Superior temporal gyrus (tissue), 1 donor: ENCODE measurements at regions not wholly inside any gene's neighbourhood (a gene's known extent, or its start where the extent isn't known, plus 50 kb on each side); places are given as distances from the start of the nearest gene placed in this dataset.
"Not testable (repeated sequence)": the region's sequence is repeated elsewhere in the genome, so short reads cannot be mapped to it uniquely, and the experiment has no call there.

ENCODE experiments used
- DNase-seq: peaks from one replicate; pipeline ENCODE4 v3.0.0-alpha.2; 2016; ENCODE audit errors: extremely low spot score

GRCh38 chr17:70370816-70371215 is 201.5 kb downstream of the KCNJ2 start:
- no peak for DNase-seq

GRCh38 chr17:70373369-70373768 is 204.0 kb downstream of the KCNJ2 start:
- DNase-seq, result no peak

DNA sequence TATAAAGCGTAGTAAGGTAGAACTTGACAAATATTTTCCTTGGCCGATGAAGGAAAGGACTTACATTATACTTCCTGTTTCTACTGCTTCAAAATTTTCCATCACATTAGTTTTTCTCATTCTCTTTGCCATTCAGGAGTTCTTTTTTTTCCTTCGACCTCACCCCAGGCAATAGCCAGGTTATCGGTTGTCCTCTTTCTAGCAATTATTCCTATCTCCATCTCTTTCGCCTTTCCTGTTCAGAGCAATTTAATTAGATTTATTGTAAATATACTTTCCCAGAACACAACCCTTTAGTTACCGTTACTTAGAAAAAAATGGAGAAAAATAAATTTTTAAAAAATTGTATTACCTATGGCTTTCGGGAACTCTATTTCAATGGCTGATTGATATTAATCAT is 205.2 kb downstream of the KCNJ2 start:
- DNase-seq, result no peak

GRCh38 chr17:70375406-70375805 is 206.1 kb downstream of the KCNJ2 start:
- DNase-seq, result no peak

DNA sequence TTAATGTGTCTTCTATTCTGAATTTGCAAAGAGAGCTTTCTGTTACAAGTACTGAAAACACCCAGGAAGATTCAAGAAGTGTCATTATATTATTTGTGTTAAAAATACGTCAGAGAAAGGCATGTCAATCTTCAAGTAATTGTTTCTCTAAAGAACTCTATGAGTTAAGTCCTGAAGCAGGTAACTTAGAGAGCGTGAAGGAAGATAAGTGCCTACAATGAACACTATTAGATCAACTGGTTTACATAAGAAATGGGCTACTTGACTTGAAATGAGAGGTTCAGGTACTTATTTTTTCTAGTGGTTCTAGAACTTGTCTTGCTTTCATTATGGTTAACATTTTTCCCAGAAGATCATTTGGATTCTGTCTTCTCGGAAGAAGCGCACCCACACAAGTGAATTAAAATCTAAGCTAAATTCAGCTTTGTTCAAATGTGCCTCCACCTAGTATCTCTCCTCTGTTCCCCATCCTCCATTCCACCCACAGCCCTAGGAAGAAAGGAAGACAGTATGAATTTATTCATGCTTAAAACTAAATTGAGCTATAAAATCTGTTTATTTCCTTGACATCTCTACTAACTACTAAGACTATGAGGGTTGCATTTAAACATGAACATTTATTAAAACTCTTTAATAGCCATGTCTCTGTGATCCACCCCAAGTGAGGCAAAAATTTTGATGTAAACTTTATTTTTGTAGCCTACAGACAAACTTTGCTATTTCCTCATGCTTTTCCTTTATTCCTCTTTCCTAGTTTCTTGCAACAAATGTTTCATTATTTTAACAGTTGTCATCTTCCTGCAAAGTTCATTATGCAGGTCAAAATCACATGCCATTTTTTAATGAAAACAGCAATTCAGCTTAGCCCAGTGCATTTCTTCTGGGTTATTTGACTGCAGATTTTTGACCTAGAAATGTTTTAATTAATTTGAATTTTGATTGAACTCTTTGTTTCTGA is 206.8 kb downstream of the KCNJ2 start:
- peak; percentile 25 for DNase-seq

DNA sequence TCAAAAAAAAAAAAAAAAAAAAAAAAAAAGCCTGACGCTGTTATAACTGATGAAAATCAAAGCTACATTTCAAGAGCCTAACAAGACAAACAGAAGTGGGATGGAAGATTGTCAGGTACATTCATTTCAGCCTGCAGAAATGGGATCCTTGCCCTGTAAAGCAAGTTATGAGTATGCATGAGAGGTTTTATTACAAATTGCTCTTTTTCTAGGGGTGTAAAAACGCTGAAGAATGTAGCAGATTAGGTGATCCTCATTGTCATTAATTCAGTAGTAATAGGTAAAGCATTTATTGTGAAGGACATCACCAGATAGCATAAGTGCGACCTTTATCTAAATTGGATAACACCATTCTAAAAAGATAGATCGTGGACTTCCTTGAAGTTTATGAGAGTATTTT is 208.3 kb downstream of the KCNJ2 start:
- DNase-seq, result no peak

DNA sequence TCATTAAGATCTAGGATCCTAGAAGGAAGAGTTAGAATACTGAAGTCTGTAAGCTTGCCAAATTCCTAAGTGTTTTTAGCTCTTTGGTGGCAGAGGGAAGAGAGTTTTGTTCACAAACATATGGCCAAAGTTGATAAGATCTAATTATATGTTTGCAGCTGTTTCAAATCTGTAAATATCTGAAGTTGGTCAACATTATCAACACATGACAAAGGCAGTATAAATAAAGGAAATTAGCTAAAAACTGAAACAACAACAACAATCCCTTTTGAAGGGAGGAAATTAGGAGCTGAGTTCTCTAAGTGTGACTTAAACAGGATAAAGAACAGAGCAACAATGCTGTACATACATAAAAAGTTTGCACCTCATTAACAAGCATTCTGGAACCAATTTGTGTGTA is 208.7 kb downstream of the KCNJ2 start:
- DNase-seq, result no peak

GRCh38 chr17:70379945-70380344 is 210.6 kb downstream of the KCNJ2 start:
- no peak for DNase-seq

GRCh38 chr17:70381916-70382315 is 212.6 kb downstream of the KCNJ2 start:
- not testable (repeated sequence) for DNase-seq

GRCh38 chr17:70388326-70388725 is 219.0 kb downstream of the KCNJ2 start:
- DNase-seq, result no peak

- not testable (repeated sequence) for DNase-seq
Measured at GRCh38 chr17:70389232-70389757, 220.0 kb downstream of the KCNJ2 start.

GRCh38 chr17:70390049-70390448 is 220.7 kb downstream of the KCNJ2 start:
- no peak for DNase-seq

- no peak for DNase-seq
Measured at GRCh38 chr17:70394473-70395232, 225.3 kb downstream of the KCNJ2 start.

DNA sequence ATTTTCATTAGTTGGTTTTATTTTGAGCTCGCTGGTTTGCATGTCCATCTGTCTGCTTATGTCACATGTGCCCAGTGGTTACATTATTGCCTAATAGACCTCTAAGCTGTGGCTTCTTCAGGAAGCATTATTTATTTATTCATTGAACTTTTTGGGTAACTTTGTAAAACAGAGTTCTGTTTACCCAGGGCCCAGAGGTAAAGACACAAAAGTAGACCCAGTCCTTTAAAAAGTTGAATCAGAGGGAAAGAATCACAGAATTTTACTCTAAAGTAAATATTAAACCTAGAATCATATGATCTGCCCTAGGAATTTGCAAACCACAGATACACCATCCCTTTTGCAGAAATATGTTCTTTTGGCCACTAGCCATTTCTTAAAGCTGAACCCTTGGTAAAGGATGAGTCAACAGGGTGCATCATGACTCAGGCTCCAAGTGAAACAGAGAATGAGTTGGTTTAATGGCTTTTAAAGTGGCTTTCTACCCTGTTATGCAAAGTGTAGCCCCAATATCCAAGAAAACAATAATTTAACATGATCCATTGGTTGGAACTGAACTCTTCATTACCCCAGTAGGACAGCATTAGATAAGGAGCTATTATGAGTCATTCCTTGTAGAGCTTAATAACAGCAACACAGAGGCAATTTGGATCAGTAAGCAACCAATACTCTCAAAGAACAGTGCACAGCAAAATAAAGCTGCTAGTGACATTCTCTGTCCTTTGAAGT is 236.3 kb downstream of the KCNJ2 start:
- DNase-seq, result peak; percentile 26

DNA sequence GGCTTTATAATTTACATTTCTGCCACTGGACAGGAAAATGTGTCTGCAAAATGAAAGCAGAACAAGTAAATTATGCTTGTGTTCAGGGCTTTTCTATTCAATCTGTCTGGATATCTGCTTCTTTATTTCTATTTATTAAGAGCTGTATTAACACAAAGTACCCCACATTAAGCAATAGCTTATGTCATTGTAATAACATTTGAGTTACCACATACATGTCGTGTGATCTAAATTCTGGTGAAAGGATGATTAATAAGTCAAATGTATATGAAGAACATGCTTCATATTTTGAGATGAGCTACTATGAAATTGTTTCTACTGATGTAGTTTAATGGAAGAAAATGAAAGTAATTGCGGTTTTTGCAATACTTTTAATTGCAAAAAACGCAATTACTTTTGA is 238.2 kb downstream of the KCNJ2 start:
- DNase-seq, result no peak

DNA sequence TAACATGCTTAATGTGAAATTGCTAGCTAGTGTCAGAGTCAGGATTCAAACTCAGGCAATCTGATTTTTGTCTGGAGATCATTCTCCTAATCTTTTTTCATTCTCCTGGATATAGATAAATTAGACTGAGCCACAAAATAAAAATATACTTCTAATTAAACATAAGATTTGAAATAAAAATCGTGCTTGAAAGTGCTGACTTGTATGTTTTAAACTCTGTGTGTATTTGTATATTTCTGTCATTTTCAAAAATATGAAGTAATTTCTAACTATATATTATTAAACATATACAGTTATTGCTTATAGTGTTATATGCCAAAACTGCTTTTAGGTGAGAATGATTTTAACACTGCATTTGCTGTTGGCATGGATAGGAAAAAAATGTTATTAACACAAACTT is 239.4 kb downstream of the KCNJ2 start:
- no peak for DNase-seq

DNA sequence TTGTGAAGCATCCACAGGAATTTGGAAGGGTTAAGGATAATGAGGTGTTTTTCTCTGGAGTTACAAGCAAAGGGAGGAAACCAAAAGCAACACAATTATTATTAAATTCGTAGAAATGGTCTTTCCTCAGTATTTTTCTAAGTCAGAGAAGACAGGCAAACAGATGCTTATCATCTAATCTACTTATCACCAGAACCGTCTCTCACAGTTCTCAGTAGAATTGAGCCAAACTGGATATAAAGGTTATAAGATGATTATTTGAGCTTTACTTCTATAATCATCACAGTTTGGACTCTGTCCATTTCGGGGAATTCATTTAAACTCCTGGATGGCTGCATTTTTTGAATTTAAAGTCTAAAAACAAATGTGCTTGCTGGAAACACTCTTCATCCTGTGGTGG is 245.0 kb downstream of the KCNJ2 start:
- DNase-seq, result no peak

DNA sequence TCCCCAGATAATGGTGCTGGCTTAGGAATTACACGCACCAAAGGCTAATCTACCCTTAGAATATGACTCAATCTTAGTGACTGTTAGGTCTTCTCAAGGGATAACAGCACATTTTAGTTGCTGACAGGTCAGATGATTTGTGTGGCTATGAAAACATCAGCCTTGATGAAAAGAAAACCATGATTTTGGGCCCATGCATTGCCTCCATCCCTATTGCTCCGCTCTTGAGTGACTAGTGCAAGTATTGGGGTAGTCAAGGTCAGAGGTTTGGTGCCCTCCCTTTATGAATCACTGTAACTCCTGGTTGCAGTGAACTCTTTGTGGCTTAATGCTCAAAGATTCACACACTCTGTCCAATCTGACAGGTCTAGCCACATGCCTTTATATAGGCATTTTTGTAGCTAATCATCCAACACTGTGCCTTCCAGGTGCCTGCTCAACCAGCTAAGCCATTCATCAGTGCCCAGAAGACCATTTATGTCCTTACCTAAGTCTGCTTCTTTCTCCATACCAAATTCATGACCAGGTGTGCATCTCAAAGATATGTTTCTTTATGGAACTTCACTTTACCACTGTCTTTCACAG is 251.6 kb downstream of the KCNJ2 start:
- no peak for DNase-seq

GRCh38 chr17:70422862-70423261 is 253.5 kb downstream of the KCNJ2 start:
- no peak for DNase-seq

DNA sequence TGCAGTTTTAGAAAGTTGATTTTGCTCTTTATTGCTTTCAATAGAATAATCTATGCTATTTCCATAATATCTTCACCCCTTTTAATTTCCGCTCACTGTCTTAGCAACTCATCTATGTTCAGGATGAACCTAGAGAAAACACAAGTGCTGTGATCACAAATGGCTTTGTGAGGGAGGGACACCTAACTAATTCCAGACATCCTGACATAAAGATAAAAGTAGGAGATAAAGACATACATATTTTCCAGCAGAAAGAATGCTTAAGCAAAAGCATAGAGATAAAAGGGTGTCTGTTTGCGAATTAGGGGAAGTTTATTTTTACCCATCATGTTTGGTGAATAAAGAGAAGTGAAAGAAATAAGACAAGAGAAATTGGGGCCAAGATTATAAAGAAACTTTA is 254.2 kb downstream of the KCNJ2 start:
- no peak for DNase-seq

- DNase-seq, result no peak
Measured at GRCh38 chr17:70426752-70427151, 257.4 kb downstream of the KCNJ2 start.
